ENCODE measurements at regions not wholly inside any gene's neighbourhood (a gene's known extent, or its start where the extent isn't known, plus 50 kb on each side); places are given as distances from the start of the nearest gene placed in this dataset.

- no peak for TF ChIP-seq CHD2 (IDR thresholded peaks at IDR 0.05; ENCODE audit: borderline replicate concordance, low read depth, low read length)
- no peak for TF ChIP-seq EP300 (IDR thresholded peaks at IDR 0.05; ENCODE audit: borderline replicate concordance in 1 of 2, control insufficient read depth in 1 of 2, low read depth in 2 of 2, low read length in 2 of 2)
- TF ChIP-seq REST (IDR thresholded peaks at IDR 0.05; ENCODE audit: low read depth, low read length) = no peak
- no peak for TF ChIP-seq SREBF2 (IDR thresholded peaks at IDR 0.05; ENCODE audit: low read length)
- TF ChIP-seq CTCF (IDR thresholded peaks at IDR 0.05 in 2 of 3, conservative IDR thresholded peaks at IDR 0.05 in 1 of 3; ENCODE audit: control insufficient read depth in 2 of 3, extremely low read depth in 1 of 3, insufficient read depth in 1 of 3, low read depth in 3 of 3, low read length in 3 of 3) = no peak
- no peak for TF ChIP-seq POLR2AphosphoS5 (IDR thresholded peaks at IDR 0.05; ENCODE audit: low read length)
Measured at GRCh38 chr20:16806061-16806460, 57.9 kb downstream of the OTOR start.
